GM12865 (cell line): ENCODE measurements at regions not wholly inside any gene's neighbourhood (a gene's known extent, or its start where the extent isn't known, plus 50 kb on each side); places are given as distances from the start of the nearest gene placed in this dataset.

Source experiments
- DNase-seq: peaks from one replicate; pipeline ENCODE4 v3.0.0; 2010; ENCODE audit warnings: low read depth
- H3K4me3 ChIP-seq: 2 replicates; pipeline ENCODE4 v1.5.1; 2011; ENCODE audit warnings: mild to moderate bottlenecking, low read depth, low read length, control low read depth
- CTCF ChIP-seq: IDR thresholded peaks from 2 replicates; pipeline ENCODE4 v1.5.1; 2011; ENCODE audit warnings: low read length, control low read depth, low read depth, inconsistent platforms; ENCODE audit not compliant: insufficient read depth; ENCODE audit errors: missing control alignments

GRCh38 chr1:90505806-90506205 lies 211.3 kb downstream of the BARHL2 start:
- no peak overlapping the region for H3K4me3 ChIP-seq
- TF ChIP-seq CTCF: no peak
- no peak for DNase-seq

GRCh38 chr1:90504509-90504908 lies 212.6 kb downstream of the BARHL2 start:
- no peak overlapping the region for H3K4me3 ChIP-seq
- no peak for DNase-seq
- no peak for TF ChIP-seq CTCF

- no peak for TF ChIP-seq CTCF
- no peak overlapping the region for H3K4me3 ChIP-seq
- no peak for DNase-seq
These were observed 214.4 kb downstream of the BARHL2 start for GRCh38 chr1:90502696-90503095.

GRCh38 chr1:90502194-90502593 lies 214.9 kb downstream of the BARHL2 start:
- no peak for DNase-seq
- TF ChIP-seq CTCF: no peak
- no peak overlapping the region for H3K4me3 ChIP-seq

GRCh38 chr1:90501281-90501680 lies 215.8 kb downstream of the BARHL2 start:
- DNase-seq: no peak
- TF ChIP-seq CTCF: no peak
- no peak overlapping the region for H3K4me3 ChIP-seq

GRCh38 chr1:90494748-90495282 lies 222.3 kb downstream of the BARHL2 start:
- no peak for TF ChIP-seq CTCF
- no peak for DNase-seq
- no peak overlapping the region for H3K4me3 ChIP-seq

- H3K4me3 ChIP-seq: no peak overlapping the region
- DNase-seq: no peak
- TF ChIP-seq CTCF: no peak
These were observed 228.7 kb downstream of the BARHL2 start for GRCh38 chr1:90488451-90488850.
